ENCODE measurements at regions not wholly inside any gene's neighbourhood (a gene's known extent, or its start where the extent isn't known, plus 50 kb on each side); places are given as distances from the start of the nearest gene placed in this dataset.

- CTCF ChIA-PET: interaction anchor here (1.5 kb wide), 1 partner anchor 1426 kb away, joined by 4 read pairs; no protein-coding TSS in a partner anchor
- no peak overlapping the region for H2AFZ ChIP-seq (ENCODE audit: low read depth, low read length)
- peaks cover 32% of the 10 kb centered on the region for H3K4me1 ChIP-seq (ENCODE audit: control insufficient read depth, extremely low read depth, insufficient read depth, low read length)
- no peaks in the 10 kb centered on the region for H3K36me3 ChIP-seq (ENCODE audit: control insufficient read depth in 2 of 2, extremely low read depth in 1 of 2, insufficient read depth in 2 of 2, low read length in 2 of 2)
- H3K9ac ChIP-seq (replicated peaks; ENCODE audit: extremely low read depth, insufficient read depth, low read length): no peak overlapping the region
- TF ChIP-seq MAX (IDR thresholded peaks at IDR 0.05; ENCODE audit: insufficient read depth, insufficient read length) (no peak), EZH2 (IDR thresholded peaks at IDR 0.05; ENCODE audit: borderline replicate concordance, low read depth, low read length, severe bottlenecking) (no peak), FOS (IDR thresholded peaks at IDR 0.05; ENCODE audit: borderline replicate concordance, insufficient read depth, low read length) (no peak), JUN (IDR thresholded peaks at IDR 0.05; ENCODE audit: borderline replicate concordance, insufficient read depth, insufficient read length, low read depth) (no peak), GATA2 (IDR thresholded peaks at IDR 0.05; ENCODE audit: insufficient read depth, insufficient read length, low read depth, low read length) (no peak)
- BruUV-seq (replicated peaks): no TSS peak
- DNase-seq (ENCODE audit: low read depth, low spot score): no peak
- intact Hi-C loops (cut with micrococcal nuclease): loop anchor here (5.0 kb wide), 3 partner anchors 430 to 520 kb away; no protein-coding TSS in a partner anchor
- H3K9me1 ChIP-seq (replicated peaks; ENCODE audit: control insufficient read depth, extremely low read depth, insufficient read depth, low read length): no peaks in the 10 kb centered on the region
- H3K27ac ChIP-seq (ENCODE audit: insufficient read depth, low read depth, low read length): no peak overlapping the region
- no peak for FAIRE-seq
- no peaks in the 10 kb centered on the region for H3K9me3 ChIP-seq (replicated peaks; ENCODE audit: control insufficient read depth, insufficient read depth, low read length)
- dilution Hi-C loops (cut with MboI; ENCODE audit: extremely low pct_ligation_motif_present, low sequenced_read_pairs): no loop called here
- POLR2A ChIA-PET: no interaction called here
- no peak overlapping the region for H3K4me3 ChIP-seq (replicated peaks in 1 of 3; ENCODE audit: insufficient read depth in 1 of 3, low read depth in 1 of 3, low read length in 3 of 3)
- H3K4me2 ChIP-seq (ENCODE audit: insufficient read depth, low read length): no peak overlapping the region
- H3K27me3 ChIP-seq (ENCODE audit: control insufficient read depth in 2 of 2, insufficient read depth in 2 of 2, low read length in 2 of 2): no peaks in the 10 kb centered on the region
- no peaks in the 10 kb centered on the region for H4K20me1 ChIP-seq (replicated peaks; ENCODE audit: control insufficient read depth, extremely low read depth, insufficient read depth, low read length)
- no peaks in the 10 kb centered on the region for H3K79me2 ChIP-seq (ENCODE audit: control insufficient read depth, insufficient read depth, low read length)
Observed at GRCh38 chr5:67732471-67732870, 483.1 kb upstream of the PIK3R1 start.

DNA sequence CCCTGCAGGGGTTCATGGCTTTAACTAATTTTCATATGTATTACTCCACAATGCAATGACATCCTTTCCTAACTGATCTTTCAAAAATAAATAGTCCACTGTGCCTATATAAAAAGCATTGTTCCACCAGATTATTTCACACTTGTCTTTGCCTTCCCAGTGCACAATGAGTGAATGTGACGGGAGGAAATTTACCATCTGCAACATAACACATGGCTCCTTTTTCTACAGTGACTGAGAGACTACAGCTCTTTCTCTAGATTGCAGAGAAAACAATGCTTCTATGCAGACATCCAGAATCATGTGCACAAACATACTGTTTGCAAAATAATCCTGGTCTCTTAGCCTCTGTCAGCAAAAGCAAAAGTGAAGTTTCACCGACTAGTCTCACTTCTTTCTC is 483.7 kb upstream of the PIK3R1 start:
- intact Hi-C loops (cut with micrococcal nuclease): loop anchor here (5.0 kb wide), 3 partner anchors 430 to 520 kb away; no protein-coding TSS in a partner anchor
- Histone ChIP-seq H4K20me1 (replicated peaks; ENCODE audit: control insufficient read depth, extremely low read depth, insufficient read depth, low read length) (no peaks in the 10 kb centered on the region), H3K4me2 (ENCODE audit: insufficient read depth, low read length) (no peak overlapping the region), H3K36me3 (ENCODE audit: control insufficient read depth in 2 of 2, extremely low read depth in 1 of 2, insufficient read depth in 2 of 2, low read length in 2 of 2) (no peaks in the 10 kb centered on the region), H3K9me3 (replicated peaks; ENCODE audit: control insufficient read depth, insufficient read depth, low read length) (no peaks in the 10 kb centered on the region), H3K9ac (replicated peaks; ENCODE audit: extremely low read depth, insufficient read depth, low read length) (no peak overlapping the region), H3K4me1 (ENCODE audit: control insufficient read depth, extremely low read depth, insufficient read depth, low read length) (peaks cover 32% of the 10 kb centered on the region), H3K4me3 (replicated peaks in 1 of 3; ENCODE audit: insufficient read depth in 1 of 3, low read depth in 1 of 3, low read length in 3 of 3) (no peak overlapping the region), H3K27ac (ENCODE audit: insufficient read depth, low read depth, low read length) (no peak overlapping the region), H3K9me1 (replicated peaks; ENCODE audit: control insufficient read depth, extremely low read depth, insufficient read depth, low read length) (no peaks in the 10 kb centered on the region), H3K79me2 (ENCODE audit: control insufficient read depth, insufficient read depth, low read length) (no peaks in the 10 kb centered on the region), H2AFZ (ENCODE audit: low read depth, low read length) (no peak overlapping the region), H3K27me3 (ENCODE audit: control insufficient read depth in 2 of 2, insufficient read depth in 2 of 2, low read length in 2 of 2) (no peaks in the 10 kb centered on the region)
- BruUV-seq (replicated peaks): no TSS peak
- FAIRE-seq: no peak
- DNase-seq (ENCODE audit: low read depth, low spot score): no peak
- dilution Hi-C loops (cut with MboI; ENCODE audit: extremely low pct_ligation_motif_present, low sequenced_read_pairs): no loop called here
- ChIA-PET POLR2A (no interaction called here), CTCF (no interaction called here)
- no peak for TF ChIP-seq FOS (IDR thresholded peaks at IDR 0.05; ENCODE audit: borderline replicate concordance, insufficient read depth, low read length)
- TF ChIP-seq MYC (IDR thresholded peaks at IDR 0.05; ENCODE audit: low read depth, low read length): no peak
- TF ChIP-seq EZH2 (IDR thresholded peaks at IDR 0.05; ENCODE audit: borderline replicate concordance, low read depth, low read length, severe bottlenecking): no peak
- TF ChIP-seq MAX (IDR thresholded peaks at IDR 0.05; ENCODE audit: insufficient read depth, insufficient read length): no peak
- no peak for TF ChIP-seq GATA2 (IDR thresholded peaks at IDR 0.05; ENCODE audit: insufficient read depth, insufficient read length, low read depth, low read length)
- TF ChIP-seq, protein P1, sequence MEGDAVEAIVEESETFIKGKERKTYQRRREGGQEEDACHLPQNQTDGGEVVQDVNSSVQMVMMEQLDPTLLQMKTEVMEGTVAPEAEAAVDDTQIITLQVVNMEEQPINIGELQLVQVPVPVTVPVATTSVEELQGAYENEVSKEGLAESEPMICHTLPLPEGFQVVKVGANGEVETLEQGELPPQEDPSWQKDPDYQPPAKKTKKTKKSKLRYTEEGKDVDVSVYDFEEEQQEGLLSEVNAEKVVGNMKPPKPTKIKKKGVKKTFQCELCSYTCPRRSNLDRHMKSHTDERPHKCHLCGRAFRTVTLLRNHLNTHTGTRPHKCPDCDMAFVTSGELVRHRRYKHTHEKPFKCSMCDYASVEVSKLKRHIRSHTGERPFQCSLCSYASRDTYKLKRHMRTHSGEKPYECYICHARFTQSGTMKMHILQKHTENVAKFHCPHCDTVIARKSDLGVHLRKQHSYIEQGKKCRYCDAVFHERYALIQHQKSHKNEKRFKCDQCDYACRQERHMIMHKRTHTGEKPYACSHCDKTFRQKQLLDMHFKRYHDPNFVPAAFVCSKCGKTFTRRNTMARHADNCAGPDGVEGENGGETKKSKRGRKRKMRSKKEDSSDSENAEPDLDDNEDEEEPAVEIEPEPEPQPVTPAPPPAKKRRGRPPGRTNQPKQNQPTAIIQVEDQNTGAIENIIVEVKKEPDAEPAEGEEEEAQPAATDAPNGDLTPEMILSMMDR (IDR thresholded peaks at IDR 0.05; ENCODE audit: extremely low read depth in 1 of 2, insufficient read depth in 1 of 2, low read depth in 1 of 2, low read length in 2 of 2): no peak
- TF ChIP-seq POLR2AphosphoS5 (IDR thresholded peaks at IDR 0.05; ENCODE audit: insufficient read depth, low read depth, low read length): no peak
- no peak for TF ChIP-seq JUN (IDR thresholded peaks at IDR 0.05; ENCODE audit: borderline replicate concordance, insufficient read depth, insufficient read length, low read depth)
- TF ChIP-seq POLR2A (IDR thresholded peaks at IDR 0.05; ENCODE audit: low read depth, low read length): no peak

Measured in endothelial cell of umbilical vein (primary cell).